ENCODE measurements at regions not wholly inside any gene's neighbourhood (a gene's known extent, or its start where the extent isn't known, plus 50 kb on each side); places are given as distances from the start of the nearest gene placed in this dataset.
"Not testable (repeated sequence)": the region's sequence is repeated elsewhere in the genome, so short reads cannot be mapped to it uniquely, and the experiment has no call there.

DNA sequence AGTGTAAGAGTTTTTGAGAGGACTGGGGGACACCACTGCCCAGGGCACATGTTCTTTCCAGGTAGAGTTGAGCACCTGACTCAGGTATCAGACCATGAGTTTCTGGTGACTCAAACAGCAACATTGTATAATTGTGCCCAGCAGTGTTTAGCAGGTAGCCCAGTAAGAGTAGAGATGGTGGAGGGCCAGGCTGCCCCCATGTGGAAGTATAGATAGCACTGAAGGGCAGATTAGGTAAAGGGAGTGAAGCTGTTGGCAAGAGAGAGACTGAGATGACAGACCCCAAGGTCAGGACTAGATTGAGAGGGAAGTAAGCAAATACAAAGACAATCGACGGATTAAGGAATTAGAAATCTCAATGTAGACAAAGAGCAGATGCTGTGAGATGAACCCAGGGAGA is 74.6 kb downstream of the TRIM42 start:
- DNase-seq (ENCODE audit: low spot score), result no peak

DNA sequence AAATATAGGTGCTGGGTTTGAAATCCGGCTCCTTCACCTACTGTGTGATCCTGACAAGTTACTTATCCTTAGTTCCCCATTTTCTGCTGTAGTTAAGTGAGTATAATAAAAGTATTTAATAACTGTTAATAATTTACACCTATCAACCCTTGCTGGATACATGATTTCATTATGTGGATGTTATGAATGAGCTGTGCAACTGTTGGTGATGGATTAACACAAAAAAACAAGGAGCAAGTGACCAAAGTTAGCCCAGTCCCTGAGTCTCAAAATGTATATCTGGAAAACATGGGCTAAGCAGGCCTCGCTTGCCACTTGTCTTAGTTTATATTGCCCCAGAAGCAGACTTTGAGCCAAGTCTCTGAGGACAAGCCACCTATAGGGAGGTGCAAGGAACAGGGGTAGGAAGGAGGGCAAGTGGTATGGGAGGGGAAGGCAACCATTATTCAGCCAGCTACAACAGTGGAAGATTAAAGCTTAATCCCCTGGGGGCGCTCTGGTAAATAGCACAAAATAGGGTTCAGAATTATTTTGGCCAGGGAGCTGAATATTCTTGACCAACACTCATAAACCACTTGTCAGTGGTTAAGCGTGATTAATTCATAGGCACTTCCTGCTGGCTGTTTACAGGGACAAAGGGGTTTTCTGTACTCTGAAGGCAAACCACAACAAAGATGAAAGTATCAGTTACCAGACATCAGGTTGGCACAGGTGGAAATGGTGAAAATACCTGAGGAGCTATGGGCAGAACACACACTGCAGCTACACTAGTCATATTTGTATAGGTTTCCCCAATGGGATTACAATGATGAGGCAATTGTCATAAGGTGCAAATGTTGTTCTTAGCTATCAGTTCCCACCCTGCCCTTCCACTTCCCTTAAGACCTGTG is 76.2 kb downstream of the TRIM42 start:
- no peak for DNase-seq (ENCODE audit: low spot score)

DNA sequence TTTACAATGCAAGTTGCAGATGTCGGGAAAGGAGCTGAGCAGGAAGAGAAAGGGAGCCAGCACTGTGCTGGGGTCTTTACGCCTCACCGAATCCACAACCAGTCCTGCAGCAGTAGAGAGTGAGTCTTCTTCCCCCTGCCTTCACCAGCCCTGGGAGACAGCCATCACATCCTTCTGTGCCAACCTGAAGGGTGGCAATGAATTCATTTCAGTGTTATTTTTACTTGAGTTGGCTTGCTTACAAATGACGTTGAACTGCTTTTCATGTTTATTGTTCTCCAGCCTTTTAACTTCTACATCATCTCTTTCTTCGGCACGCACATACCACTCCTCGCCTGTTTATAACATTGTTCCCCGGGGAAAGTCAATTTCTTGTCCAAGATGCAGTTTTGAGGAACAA is 77.1 kb downstream of the TRIM42 start:
- DNase-seq (ENCODE audit: low spot score), result no peak

DNA sequence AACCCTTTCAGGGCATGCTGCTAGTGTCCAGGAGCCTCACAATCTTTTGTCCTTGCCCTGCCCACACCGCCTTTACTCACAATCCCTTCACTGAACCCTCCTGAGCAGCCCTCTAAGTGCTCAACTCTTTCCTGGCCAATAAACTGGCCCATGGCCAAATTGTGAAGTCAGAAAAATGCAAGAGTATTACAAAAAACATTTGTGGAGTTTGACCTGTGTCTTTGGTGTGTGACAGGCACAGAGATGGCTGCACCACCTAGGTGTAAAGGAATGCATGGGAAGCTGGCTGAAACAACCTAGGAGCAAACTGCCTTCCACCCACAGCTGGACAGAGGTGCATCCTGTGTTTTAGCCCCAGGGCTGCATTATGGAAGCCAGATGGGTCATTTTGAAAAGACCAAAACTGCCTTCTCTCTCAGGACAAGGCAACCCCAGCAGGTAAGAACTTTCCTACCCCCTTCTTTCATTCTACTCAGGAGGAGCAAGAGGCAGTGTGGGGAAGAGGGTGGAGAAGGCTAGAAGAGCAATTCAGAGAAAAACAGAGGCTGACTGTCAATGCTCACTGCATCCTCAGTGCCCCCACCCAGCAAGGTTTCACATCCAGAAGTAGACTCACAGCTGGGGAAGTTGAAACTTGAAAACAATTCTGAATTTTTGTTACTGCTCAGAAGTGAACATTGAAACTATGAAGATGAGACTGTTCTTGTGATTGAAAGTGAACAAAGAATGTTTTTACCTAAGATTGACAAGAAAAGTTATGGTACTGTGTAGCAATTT is 78.6 kb downstream of the TRIM42 start:
- DNase-seq (ENCODE audit: low spot score), result no peak

DNA sequence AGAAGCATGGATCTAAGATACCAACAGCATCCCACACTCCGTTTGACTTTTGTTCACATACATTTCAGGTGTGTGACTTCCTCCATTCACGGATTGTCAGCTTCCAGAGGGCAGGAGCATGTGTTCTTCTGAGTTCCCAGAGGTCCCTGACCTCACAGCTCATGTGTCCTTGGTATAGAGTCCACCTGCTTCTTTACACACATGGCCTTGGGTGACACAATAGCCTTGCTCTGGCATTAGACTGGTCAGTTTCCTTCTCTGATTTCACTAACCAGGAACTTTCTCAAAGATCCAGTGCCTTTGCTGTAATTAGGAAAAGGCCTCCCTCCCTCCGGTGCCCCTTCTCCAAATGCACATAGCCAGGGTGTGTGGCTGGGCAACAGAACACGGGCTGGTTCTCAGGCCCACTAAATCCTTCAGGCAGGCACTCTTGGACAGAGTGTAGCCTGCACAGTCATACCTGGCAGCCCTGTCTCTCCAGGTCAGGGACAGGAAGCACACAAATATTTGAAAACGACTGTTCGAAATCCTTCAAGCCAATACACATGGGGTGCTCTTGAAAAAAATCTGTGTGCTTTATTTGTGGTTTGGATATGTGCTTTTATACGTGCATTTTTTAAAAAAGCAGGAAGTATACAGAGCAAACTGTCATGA is 81.1 kb downstream of the TRIM42 start:
- DNase-seq (ENCODE audit: low spot score), result no peak

DNA sequence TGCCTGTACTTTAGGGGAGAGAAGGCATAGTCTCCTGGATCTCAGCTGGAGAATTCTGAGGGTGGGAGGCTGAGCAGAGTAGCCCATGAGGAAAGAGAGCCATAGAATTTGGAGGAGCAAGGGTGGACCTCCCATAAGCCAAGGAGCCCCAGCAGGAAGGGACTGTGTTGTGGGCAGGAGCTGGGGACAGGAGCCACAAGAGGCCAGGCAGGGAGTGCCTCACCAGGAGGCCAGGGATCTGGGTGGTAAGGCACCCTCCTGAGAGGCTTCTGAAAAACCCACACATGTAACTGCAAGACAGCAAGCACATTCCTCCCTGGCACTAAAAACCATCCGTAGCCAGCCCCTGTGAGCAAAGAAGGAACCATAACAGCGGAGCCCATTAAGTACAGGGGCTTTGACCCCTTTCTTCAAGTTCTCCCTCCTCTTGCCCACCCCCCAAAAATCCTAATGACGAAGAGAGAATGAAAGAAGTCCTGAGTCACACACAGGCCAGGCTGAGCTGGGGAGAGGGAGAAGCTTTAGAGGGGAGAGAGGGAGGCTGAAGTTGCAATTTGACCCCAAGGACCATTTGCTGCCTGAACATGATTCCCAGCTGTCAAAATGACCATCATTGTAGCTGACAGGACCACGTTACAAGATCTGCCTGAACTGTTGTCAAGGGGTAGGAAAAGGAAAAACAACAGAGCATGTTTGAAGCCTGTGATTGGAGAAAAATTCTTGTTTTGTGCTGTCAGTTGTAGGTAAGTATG is 82.6 kb downstream of the TRIM42 start:
- DNase-seq (ENCODE audit: low spot score), result no peak

DNA sequence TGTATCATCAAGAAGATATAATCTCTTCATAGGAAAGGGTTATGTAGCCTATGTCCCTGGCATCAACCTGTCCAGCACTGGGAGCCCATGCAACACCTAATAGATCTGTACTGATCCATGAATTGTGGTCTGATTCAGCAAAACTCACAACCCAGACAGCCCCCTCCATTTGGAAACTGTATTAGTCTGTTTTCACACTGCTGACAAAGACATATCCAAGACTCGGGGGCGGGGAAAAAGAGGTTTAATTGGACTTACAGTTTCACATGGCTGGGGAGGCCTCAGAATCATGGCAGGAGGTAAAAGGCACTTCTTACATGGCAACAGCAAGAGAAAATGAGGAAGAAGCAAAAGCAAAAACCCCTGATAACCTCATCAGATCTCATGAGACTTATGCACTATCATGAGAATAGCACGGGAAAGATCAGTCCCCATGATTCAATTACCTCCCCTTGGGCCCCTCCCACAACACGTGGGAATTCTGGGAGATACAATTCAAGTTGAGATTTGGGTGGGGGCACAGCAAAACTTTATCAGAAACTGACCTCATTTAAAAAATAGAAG is 83.3 kb downstream of the TRIM42 start:
- no peak for DNase-seq (ENCODE audit: low spot score)

DNA sequence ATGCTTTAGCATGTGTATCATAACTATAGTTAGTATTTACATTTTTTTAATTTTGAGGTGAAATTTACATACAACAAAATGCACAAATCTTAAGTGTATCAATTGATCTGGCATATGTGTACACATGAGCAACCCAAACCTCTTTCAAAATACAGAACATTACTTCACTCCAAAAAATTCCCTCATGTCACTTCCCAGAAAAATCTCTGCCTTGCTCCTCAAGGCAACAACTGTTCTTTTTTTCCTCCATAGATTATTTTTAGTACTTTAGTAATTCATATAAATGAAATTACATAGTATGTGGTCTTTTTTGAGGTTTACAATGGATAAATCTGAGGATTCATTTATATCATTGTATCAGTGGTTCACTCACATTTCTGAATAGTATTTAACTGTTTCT is 84.9 kb downstream of the TRIM42 start:
- DNase-seq (ENCODE audit: low spot score), result no peak

DNA sequence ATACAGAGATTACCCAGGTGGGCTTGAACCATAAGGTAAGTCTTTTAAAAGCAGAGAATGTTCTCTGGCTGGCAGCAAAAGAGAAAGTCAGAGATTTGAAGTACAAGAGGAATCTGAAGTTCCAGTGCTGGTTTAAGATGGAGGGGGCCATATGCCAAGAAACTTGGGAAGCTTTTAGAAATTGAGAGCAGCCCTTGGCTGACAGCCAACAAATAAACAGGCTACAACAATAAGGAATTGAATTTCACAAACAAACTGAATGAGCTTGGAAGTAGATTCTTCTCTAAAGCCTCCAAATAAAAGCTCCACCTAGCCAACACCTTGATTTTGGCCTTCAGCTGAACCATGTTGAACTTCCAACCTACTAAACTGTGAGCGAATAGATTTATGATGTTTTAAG is 85.7 kb downstream of the TRIM42 start:
- DNase-seq (ENCODE audit: low spot score), result no peak

DNA sequence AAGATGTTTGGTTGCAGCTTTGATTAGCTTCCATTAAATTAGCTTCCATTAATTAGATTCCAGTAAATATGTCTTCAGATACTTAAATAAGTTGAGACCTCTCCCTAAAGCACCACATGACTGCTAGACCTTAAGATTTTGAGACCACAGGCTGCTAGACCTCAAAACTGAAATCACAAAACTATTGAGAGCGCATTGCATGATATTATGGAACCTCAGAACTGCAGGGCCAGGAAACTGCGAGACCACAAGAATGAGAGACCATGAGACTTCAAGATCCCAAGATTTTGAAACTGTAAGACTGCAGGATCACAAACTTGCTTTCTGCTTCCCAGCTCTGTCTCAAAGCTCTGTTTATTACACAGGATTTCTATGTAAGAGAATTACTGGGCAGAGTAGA is 87.4 kb downstream of the TRIM42 start:
- DNase-seq (ENCODE audit: low spot score), result no peak

DNA sequence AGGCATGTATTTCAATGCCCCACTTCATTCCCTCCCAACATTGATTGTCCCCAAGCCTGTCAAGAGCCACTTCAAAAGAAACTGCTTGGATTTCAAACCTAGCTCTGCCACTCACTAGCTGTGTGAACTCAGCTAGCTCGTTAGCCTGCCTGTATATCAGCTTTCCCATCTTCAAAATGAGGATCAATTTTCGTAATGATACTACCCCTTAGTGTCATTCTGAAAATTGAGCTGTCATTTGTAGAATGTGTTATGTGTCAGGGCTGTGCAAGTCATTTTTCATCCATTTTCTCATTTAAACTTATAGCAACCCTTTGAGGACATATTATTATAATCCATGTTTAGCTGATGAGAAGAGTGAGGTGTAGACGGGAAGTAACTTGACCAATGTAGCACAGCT is 88.6 kb downstream of the TRIM42 start:
- DNase-seq (ENCODE audit: low spot score), result no peak

DNA sequence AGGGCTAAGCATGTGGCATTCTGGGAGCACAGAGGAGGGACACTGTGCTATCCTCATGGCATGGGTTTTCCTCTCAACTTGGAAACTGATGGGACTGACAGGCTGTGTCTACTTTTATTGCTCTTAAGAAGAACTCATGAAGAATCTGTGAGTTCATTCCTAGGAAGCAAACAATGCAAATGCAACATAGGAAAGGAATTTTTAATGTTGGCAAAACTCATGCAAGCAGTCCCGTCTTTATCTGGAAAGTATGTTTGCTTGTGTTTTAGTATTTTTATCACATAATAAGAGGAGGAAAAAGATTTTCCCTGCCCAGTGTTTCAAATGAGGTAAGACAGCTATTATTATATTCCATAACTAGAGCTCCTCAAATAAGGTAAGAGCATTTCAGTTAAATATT is 89.7 kb downstream of the TRIM42 start:
- DNase-seq (ENCODE audit: low spot score), result no peak

DNA sequence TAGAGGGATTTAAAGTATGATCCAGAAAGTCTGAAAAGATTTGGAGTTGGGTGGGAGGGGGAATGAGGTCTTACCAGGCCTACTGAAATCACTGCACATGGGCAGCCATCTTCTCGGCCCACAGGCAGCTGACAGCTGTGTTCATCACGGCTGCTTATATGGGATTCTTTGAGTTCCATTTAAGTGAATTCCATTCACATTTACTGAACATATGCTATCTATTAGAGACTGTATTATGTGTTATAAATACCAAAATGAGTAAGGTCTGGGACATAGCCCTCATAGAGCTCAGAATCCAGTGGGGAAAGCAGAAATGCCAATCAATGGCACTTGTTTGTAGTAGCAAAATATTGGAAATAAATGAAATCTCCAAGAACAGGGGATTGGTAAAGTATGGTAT is 91.1 kb downstream of the TRIM42 start:
- DNase-seq (ENCODE audit: low spot score), result no peak

DNA sequence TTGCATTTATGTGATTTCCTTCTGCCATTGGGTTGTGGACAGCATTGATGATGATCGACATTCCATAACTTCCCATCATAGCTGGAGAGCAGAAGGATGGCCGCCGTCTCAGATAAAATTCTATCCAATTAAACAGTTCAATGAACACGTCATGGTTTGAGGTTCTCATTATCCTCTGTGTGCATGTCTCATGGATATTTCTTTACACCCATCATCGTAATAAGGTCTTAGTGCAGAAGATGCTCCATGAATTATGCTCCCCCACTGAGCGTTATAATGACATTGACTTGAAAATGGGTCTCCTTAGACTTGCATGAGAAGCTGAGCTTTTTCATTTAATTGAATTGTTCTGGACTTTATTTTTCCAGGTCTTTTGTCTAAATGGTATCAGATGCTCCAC is 92.1 kb downstream of the TRIM42 start:
- no peak for DNase-seq (ENCODE audit: low spot score)

DNA sequence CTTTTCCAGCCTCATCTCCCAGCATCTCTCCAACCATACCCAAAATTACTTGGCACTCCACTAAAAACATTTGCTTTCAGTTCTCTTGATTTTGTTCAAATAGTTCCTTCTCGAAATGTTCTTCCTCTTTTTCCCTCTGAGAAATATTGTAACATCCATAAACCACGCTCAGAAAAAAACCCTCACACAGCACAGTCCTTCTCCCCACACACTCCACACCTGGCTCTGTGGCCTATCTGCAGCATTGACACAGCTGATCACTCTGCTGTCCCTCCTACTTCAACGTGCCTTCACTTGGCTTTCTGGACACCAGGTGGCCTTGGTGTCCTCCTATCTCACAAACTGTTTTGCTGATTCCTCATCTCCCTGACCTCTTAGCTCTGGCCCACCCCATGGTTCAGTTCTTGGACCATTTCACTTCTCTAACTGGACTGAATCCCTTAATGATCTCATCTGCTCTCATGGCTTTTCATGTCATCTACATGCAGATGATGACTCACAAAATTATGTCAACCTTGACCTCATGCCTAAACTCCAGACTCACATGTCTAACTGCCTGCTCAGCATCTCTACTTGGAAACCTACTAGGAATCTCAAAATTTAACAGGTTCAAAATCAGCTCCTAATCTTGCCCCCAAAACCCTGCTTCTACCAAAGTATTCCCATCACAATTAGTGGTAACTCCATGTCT is 93.3 kb downstream of the TRIM42 start:
- no peak for DNase-seq (ENCODE audit: low spot score)

DNA sequence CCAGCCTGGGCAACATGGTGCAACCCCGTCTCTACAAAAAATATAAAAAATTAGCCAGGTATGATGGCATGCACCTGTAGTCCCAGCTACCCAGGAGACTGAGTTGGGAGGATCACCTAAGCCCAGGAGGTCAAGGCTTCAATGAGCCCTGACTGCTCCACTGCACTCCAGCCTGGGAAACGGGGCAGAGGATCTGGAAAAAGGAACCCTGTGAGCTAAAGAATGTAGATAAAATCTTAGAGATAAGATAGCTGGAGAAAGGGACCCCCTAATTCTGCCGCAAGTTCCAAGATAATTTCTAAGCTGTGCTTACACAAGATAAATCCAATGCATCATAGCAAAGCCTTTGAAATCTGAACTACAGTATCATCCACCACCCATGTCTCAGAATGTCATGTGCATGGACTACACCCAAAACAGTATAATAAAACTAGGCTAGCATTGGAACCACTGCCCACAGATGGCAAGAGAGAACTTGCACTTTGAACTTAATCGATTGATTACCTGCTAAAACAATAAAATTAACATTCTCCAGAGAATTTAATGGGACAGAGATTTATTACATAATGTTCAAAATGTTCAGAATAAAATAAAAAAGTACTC is 99.9 kb downstream of the TRIM42 start:
- DNase-seq (ENCODE audit: low spot score), result no peak

DNA sequence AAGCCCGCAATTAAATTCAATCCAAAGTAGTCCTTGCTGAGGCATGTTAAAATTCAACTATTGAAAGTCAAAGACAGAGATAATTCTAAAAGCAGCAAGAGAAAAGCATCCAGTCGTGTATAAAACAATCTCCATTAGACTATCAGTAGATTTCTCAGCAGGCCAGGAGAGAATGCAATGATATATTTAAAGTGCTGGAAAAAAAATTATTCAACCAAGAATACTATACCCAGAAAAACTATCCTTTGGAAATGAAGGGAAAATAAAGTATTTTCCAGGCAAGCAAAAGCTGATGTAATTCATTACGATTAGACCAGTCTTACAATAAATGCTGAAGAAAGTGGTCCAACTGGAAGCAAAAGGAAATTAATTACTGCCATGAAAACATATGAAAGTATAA is 113.5 kb downstream of the TRIM42 start:
- DNase-seq (ENCODE audit: low spot score), result no peak

DNA sequence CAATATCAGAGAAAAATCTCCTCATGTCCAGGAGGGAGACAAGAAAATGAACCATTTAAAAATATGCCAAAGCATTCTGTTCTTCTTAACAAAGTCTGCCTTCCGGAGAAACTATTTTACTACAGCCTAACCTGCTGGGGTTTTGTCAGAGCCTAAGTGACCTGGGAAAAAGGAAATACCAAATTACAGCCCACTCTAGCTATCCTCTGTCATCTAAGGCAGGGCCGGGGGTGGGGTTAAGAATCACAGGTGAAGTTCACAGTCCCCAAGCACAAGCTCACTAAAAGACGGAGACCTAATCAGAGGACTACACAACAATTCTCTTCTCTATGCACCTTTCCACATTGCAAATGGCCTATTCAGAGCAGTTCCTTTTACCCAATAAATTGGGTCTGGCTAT is 116.6 kb downstream of the TRIM42 start:
- DNase-seq (ENCODE audit: low spot score), result no peak

DNA sequence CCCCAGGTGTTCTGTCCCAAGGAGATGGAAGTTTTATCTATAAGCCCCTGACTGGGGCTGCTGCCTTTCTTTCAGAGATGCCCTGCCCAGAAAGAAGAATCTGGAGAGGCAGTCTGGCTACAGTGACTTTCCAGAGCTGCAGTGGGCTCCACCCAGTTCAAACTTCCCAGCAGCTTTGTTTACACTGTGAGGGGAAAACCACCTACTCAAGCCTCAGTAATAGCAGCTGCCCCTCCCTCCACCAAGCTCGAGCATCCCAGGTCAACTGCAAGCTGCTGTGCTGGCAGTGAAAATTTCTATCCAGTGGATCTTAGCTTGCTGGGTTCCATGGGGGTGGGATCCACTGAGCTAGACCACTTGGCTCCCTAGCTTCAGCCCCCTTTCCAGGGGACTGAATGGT is 125.0 kb downstream of the TRIM42 start:
- DNase-seq (ENCODE audit: low spot score), result not testable (repeated sequence)

DNA sequence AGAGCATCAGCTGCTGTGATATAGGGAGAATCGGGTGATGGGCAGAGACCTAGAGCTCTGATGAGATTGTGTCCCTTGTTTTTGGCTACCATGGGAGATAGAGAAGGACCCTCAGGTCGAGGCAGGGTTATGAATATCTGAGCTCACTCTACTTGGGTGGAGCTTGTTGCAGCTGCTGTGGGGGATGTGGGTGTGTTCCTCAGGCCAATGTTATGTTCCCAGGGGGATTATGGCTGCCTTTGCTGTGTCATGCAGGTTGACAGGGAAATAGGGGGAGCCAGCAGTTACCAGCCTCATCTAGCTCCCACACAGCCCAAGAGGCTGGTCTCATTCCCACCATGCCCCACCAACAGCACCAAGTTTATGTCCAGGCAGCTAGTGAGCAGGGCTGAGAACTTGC is 131.5 kb downstream of the TRIM42 start:
- no peak for DNase-seq (ENCODE audit: low spot score)
